ENCODE measurements at regions not wholly inside any gene's neighbourhood (a gene's known extent, or its start where the extent isn't known, plus 50 kb on each side); places are given as distances from the start of the nearest gene placed in this dataset.

GRCh38 chr7:68107968-68108367, 1111.3 kb downstream of the TYW1 start:
- no peak for DNase-seq

GRCh38 chr7:68109299-68109698, 1112.7 kb downstream of the TYW1 start:
- no peak for DNase-seq

GRCh38 chr7:68119411-68119810, 1122.8 kb downstream of the TYW1 start:
- DNase-seq: no peak

GRCh38 chr7:68121056-68121455, 1124.4 kb downstream of the TYW1 start:
- DNase-seq: no peak

DNA sequence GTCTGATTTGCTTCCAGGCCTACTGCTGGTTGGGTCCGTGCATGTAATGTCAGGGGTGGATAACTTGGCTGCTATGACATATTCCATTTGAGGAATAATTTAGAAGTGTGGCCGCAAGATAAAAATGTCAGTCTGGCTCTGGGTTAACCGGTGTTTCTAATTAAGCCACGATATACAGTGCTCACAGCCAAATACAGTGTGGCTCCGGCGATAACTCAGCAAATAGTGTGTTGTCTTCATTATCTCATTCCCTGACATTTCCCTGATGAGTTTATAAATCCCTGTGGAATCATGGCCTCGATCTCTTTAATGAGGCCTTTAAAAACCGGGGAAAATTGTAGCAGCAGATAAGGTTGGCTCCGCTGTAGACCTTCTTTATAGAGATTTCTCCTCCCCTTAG, 1125.0 kb downstream of the TYW1 start:
- no peak for DNase-seq

GRCh38 chr7:68122801-68123200, 1126.2 kb downstream of the TYW1 start:
- no peak for DNase-seq

DNA sequence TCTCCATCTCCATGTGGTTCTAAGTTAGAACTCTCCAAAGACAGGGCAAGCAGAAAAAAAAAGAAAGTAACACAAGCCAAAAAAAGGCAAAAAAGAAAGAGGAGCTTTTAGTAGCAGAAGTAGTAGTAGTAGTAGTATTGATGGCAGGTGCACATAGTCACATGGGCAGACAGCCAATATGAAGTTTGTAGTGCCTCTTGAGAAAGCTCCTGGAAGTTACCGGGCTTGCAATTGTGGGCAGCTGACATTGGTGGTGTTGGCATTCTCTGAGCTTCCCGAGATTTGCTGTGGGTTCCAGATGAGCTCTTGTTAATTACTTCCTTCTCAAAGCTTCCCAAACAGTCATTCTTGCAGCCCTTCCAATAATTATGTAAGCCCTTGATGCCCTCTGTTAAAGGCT, 1128.5 kb downstream of the TYW1 start:
- DNase-seq: no peak

DNA sequence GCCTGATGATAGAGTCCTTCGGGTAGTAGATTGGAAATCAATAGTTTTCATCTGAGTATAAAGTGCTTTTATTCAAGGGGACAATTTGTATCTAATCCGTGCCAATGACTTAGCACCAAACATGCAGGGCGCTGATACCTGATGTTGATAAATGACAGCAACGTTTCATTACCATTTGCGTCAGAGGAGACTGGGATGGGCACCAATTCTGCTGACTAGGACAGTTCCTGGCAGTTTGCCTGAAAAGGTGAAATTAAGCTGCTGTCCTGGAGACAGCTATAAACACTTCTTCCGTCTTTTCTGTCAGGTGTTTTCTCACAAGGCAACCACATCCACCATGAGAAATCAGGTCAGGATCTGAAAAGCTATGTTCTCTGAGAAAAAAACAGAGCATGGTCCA, 1136.4 kb downstream of the TYW1 start:
- no peak for DNase-seq

DNA sequence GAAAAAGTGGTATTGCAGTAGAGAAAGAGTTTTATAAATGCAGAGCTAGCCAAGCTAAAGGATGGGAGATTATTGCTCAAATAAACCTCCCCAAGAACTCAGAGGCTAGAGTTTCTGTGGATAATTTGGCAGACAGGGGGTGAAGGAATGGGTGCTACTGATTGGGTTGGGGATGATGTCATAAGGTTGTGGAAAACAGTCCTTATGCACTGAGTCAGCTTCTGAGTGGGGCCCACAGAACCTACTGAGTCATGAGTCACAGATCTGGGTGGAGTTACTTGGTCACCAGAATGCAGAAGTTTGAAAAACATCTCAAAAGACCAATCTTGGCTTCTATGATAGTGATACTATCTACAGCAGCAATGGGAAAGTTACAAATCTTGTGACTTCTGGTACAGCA, 1146.7 kb downstream of the TYW1 start:
- DNase-seq: no peak

DNA sequence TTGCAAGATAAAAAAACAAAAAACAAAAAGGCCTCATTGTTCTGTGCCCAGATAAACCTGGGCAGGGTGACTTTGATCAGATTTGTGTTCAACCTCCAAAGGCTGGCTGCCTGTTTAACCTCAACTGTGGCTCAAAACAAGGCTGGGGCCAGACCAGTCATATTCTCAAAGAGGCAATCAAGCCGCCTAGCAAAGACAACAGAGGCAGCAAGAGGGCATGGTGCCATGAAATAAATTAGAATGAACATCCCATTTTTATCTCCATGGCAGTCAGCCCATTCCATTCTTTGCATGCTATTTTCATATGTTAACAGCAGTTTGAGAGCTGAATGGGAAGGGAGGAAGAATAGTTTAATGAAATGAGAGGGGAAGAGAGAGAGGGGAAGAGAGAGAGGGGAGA, 1150.3 kb downstream of the TYW1 start:
- DNase-seq: no peak

- DNase-seq: no peak
Measured at GRCh38 chr7:68147614-68148238, 1151.1 kb downstream of the TYW1 start.

DNA sequence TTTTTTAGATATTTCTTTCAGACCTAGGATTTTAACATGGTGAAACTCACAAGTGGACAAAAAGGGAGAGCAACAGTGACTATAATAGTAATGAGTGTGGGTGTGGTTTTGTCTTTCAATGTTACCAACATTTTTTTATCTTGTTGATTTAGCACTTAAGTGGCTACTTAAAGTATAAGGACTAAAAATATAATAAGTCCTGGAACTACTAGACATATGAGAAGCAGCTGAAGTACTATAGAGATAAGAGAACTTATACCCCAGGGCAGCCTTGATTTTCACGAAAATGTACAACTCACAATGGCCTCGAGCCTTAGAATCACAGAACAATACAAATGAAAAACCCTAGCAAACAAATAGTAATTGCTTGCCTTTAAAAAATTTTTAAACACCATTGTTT, 1151.8 kb downstream of the TYW1 start:
- no peak for DNase-seq

DNA sequence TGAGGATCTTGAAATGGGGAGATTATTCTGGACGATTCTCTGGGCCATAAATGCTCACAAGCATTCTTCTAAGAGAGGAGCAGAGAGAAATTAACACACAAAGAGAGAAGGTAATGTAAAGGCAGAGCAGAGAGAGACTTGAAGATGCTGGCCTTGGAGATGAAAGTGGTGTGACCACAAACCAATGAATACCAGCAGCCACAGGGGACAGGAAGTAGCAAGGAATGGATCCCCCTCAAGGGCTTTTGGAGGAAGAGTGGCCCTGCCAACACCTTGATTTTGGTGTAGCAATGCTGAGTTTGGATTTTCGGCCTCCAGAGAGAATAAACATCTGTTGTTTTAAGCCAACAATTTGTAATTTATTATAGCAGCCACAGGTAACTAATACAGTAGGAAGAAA, 1155.6 kb downstream of the TYW1 start:
- no peak for DNase-seq

DNA sequence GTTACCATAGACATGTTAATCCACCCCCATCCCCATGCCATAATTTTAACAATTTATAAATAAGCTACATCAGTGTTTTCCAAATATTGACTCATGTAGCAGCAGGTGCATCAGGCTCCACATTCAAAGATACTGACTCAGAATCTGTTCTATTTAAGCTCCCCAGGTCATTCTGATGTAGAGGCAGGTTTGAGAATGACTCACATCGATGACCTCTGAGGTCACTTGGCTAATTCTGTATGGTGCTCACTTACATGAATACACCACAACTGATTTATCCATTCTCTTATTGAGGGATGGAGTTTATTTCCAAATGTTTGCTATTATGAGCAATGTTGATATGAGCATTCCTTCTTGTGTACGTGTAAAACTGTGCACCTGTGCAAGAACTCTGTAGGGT, 1159.0 kb downstream of the TYW1 start:
- no peak for DNase-seq

DNA sequence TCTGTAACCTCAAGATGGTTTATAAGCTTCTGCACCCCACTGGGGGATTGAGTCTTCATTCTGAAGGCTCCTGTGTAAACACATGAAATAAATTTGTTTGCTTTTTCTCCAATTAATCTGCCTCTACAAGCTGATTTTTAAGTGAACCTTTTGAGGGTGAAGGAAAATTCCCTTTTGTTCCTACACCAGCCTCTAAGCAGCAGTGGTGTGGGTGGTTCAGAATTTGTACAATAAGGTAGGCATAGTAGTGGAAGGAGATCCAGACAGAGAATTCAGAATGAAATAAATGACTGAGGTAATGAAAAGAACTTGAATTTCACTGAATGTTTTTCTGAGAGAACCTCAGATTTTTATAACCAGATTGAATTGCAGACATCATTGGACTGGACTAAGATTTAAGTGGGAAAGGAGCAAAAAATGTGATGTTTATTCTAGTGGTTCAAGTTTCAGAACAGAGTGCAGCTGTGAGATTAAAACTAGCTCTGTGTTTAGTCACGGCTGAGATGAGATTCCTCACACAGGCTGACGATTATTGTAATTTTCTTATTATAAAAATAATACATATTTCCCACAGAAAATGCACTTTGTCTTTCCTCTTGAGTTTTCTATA, 1162.2 kb downstream of the TYW1 start:
- DNase-seq: no peak

DNA sequence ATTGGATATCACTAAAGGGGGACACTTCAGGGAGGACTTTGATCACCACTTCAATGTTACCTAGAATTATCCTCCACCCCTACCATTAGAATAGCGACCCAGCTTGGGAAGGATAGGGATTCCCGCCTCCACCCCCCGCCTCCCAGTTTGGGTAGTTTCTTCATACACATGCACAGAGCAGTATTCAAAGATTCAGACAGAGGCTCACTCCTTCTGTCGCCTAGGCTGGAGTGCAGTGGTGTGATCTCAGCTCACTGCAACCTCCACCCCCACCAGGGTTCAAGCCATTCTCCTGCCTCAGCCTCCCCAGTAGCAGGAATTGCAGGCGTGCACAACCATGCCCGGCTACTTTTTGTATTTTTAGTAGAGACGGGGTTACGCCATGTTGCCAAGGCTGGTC, 1166.1 kb downstream of the TYW1 start:
- DNase-seq: no peak

- DNase-seq: no peak
Measured at GRCh38 chr7:68166525-68166924, 1169.9 kb downstream of the TYW1 start.

- DNase-seq: no peak
Measured at GRCh38 chr7:68173513-68173912, 1176.9 kb downstream of the TYW1 start.

GRCh38 chr7:68176974-68177373, 1180.3 kb downstream of the TYW1 start:
- DNase-seq: peak in 1 of 5 experiments; percentile 4

GRCh38 chr7:68180761-68181160, 1184.1 kb downstream of the TYW1 start:
- DNase-seq: no peak

DNA sequence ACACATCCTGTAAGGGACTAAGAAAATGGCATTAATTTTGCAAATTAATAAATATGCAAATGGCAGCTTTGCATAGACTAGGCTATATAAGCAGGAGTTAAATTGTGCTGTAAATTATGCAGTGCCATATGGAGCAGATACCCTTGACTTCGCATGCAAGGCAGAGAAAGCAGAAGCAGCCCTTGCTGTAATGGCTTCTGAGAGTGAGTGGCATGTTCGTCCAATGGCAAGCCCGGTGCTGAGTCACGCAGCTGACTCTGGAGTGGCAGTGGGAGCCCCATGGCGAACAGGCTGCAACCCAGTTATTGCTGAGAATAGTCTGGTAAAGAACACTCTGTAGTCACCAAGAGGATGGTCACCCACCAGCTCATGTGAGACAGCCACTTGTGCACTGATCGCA, 1186.5 kb downstream of the TYW1 start:
- no peak for DNase-seq

DNA sequence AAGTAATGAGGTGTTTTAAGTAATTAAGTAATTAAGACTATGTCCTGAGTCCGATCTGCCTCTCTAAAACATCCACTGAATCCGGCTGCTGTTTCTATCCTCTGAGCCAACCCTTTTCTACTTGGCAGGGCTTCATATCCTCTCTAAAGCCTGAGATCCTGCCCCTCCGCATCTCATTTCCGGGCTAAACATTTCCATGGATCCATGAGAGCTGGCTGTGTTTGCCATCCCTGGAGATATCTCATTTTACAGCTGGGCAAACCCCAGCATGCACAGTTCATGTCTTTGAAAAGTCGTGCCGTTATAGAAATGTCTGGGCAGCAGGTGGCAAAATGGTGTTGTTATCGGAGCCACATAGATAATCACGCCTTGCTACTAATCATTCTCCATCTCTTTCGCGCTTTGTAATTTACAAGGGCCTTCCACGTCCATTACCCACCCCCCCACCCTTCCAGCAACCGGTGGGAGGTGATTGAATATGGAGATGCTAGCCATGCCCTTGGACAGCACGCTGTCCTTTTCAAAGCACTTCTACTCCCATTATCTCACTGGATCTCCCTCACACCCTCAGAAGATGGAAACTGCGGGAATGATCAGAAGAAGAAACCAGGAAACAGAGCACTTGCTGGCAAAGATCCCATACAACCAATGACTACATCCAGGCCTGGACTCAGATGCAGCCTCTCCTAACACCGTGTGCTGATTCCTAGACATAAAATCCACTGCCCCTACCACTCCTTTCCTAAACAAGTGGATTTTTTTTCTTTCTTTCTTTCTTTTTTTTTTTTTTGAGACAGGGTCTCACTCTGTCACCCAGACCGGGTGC, 1189.2 kb downstream of the TYW1 start:
- DNase-seq: no peak

- DNase-seq: no peak
Measured at GRCh38 chr7:68187532-68187931, 1190.9 kb downstream of the TYW1 start.

DNA sequence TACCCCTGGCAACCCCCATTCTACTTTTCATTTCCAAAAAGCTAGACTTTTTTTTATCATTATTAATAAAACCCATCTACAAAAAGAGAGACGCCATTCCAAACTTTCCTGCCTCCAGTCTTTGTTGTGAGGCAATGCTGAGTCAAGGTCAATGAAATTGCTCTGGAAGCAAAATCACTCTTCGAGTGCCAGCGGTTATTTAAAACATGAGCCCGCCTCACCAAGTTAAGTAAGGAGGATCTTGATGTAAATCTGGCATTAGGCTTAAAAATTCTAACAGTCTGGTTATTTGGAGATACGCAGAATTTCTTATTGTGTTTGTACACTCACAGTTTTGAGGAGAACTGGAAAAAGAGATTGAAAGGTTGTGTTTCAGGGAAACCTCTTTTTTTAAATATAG, 1196.3 kb downstream of the TYW1 start:
- no peak for DNase-seq
